Activated CD8-positive, alpha-beta memory T cell treated with anti-CD3 and anti-CD28 coated beads for 24 hours (primary cell): ENCODE measurements at regions not wholly inside any gene's neighbourhood (a gene's known extent, or its start where the extent isn't known, plus 50 kb on each side); places are given as distances from the start of the nearest gene placed in this dataset.

Source experiments
- DNase-seq: peaks from one replicate; pipeline ENCODE4 v3.0.0-alpha.2; 2020

- DNase-seq = no peak
Observed at GRCh38 chr2:198788676-198789075, 669.1 kb downstream of the SATB2 start.

- no peak for DNase-seq
Observed at GRCh38 chr2:198782734-198783133, 675.0 kb downstream of the SATB2 start.

- no peak for DNase-seq
Observed at GRCh38 chr2:198776616-198777406, 680.9 kb downstream of the SATB2 start.

DNA sequence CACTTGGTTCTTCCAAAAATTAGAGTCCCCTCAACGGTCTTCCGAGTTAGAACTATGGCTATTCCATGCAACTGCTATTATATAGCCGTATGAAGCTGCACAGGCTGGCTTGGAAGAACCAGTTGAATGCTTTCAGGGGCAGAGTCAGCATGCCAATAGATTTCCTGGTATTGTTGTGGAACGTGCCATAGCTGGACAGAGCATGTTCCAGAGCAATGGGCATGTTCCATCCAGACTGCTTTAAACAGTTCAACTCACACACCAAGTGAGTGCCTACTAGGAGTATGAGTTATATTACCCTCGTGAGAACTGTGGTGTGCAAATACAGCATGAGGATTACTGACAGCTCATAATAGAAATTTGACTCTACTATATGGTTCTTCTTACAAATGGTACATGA, 682.0 kb downstream of the SATB2 start:
- DNase-seq = no peak

- no peak for DNase-seq
Observed at GRCh38 chr2:198774576-198774975, 683.2 kb downstream of the SATB2 start.

DNA sequence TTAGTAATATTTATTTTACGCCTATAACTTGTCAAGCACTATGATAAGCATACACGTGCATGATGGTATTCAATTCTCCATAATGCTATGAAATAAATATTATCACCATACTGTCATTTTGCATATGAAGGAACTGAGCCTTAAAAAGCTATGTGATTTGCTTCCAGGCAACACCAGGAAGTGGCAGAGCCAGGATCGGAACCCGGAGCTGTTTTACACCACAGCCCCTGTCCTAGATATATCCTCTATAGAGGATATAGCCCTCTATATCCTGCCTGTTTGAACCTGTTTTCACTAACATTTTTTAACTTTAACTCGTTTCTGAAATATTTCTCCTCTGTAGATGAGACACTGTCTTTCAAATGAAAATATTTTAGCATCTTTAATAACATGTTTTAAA, 690.0 kb downstream of the SATB2 start:
- no peak for DNase-seq

DNA sequence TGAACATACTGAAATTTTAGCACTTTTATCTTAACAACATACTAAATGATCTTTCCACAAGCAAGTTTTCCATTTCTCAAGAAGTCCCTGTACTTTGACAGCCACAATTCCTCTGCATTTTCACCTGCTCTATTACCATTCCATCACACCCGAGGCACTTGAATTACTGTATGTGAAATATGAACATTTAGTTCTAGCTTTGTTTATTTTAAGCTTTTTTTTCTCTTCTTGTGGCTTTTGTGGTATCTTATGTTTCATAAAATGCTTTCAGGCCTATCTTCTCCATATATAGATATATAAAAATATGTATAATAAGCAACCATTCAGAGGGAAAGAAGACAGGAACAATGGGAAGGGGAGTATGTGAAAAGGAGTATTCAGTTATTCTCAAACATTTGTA, 693.9 kb downstream of the SATB2 start:
- DNase-seq = no peak

GRCh38 chr2:198762441-198762840, 695.3 kb downstream of the SATB2 start:
- no peak for DNase-seq

- DNase-seq = no peak
Observed at GRCh38 chr2:198757069-198757468, 700.7 kb downstream of the SATB2 start.

DNA sequence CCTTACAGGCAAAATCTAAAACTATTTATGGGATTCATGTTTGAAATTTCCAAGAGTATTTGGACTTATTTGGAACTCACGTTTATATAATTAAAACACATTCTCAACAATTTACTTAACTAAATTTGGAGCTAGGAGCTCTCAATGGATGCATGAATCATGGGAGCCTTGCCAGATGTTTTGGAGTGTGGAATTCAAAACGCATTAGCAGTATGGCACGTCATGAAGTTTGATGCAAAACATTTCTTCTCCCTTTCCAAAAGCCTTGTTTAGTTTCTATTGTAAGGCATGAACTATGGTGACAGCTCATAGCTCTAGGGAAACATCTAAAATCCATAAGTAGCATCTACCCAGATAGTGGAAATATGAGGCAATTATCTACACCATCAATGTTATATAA, 701.6 kb downstream of the SATB2 start:
- DNase-seq = no peak

DNA sequence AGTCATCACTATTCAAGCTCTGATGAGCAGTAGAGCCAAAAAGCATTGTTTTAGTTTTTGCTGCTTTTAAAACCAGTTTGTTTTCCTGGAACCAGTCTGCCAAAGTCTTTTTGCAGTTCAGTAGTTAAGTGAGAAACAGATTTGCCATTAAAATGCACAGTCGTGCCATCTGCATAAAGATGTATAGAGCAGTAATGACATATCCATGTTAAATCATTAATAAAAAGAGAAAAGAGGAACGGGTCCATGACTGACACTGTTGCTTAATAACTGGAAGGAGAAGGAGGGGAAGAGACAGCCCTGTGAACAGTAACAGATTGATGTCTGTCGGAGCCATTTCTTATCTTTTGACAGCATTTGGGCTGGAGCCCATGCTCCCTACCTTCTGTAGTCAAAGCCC, 704.6 kb downstream of the SATB2 start:
- no peak for DNase-seq

DNA sequence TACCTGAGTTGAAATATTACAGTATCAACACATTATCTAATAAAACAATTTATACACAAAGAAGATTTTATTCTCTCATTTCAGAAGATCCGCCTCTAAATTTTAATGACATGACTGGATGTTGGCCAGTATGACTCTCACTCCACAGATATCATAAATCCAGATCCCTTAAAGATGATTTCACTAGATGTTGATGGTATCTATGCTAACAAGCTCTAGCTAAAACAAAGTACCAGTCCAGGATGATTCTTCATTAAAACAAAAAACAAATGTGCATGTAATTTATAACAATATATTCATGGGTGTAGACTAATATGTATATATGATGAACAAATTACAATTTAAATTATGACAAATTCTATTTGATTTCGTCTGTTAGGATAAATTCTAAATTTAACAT, 708.4 kb downstream of the SATB2 start:
- no peak for DNase-seq

DNA sequence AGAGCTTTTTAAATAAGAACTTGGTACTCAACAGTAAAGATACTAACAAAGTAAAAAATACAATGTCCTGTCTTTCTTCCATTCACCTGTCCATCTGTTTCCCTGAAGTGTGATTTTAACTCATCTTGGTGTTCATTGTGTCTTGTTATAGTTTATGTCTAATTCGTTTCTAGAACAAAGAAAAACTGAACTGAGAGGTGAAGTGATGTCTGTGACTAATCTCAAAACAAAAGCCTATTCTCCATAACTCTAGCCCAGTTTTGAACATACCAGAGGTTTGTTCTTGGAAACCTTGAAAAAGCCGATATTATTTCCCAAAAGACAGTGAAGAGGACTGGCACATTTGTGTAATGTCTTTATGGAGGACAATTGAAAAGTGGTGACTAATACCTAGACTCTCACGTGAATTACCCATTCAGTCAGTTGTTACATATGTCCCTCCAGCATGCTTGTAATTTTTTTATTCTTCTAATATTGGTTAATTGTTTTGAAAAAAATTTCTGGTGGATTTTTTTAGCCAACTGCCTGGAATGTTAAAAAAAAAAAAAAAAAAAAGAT, 725.8 kb downstream of the SATB2 start:
- DNase-seq = no peak

DNA sequence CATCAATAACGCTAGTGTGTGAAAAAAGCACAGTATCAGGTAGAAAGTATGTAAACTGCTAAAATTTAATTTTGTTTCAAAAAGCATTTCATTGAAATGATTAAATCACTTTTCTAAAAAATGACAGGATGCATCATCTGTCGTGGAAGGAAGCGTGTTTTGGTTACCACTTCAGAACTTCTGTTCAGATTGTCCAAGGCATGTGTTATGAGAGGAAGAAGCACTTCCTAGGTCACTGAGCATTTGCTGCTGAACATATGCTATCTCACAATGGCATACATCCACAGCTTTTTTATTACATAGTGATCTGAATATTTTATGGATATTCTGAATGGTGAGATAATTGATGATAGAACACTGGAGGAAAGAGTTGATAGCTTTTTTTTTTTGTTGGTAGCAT, 737.5 kb downstream of the SATB2 start:
- DNase-seq = no peak

- DNase-seq = no peak
Observed at GRCh38 chr2:198717451-198717850, 740.3 kb downstream of the SATB2 start.

- DNase-seq = no peak
Observed at GRCh38 chr2:198715302-198715835, 742.4 kb downstream of the SATB2 start.

DNA sequence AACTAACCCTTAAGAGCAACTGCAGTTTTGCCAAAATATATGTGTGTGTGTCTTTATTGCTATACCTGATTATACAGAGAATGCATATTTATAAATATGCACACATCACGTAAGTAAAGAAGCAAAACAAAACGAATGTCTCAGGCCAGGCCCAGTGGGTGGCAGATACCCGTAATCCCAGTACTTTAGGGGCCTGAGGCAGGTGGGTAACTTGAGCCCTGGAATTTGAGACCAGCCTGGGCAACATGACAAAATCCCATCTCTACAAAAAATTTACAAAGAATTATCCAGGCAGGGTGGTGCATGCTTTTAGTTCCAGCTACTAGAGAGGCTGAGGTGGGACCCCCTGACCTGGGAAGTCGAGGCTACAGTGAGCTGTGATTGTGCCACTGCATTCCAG, 745.3 kb downstream of the SATB2 start:
- DNase-seq = no peak

- no peak for DNase-seq
Observed at GRCh38 chr2:198711484-198711883, 746.3 kb downstream of the SATB2 start.

DNA sequence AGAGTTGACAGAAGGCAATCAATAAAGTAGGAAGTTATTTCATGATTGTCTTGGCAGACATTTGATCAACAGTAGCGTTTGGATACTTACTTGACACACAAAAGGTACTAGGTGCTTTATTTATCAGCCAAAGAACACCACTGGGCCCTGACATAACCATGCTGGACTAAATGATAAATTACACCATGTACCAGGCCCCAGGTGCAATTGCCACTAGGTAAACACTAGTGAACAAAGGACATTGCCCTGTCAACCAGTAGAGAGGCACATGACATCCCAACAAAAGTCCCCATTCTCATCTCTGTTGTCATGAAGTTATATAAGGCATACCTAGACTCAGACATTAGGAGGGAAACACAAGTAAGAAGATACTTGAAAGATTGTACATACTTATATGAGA, 747.2 kb downstream of the SATB2 start:
- DNase-seq = no peak

DNA sequence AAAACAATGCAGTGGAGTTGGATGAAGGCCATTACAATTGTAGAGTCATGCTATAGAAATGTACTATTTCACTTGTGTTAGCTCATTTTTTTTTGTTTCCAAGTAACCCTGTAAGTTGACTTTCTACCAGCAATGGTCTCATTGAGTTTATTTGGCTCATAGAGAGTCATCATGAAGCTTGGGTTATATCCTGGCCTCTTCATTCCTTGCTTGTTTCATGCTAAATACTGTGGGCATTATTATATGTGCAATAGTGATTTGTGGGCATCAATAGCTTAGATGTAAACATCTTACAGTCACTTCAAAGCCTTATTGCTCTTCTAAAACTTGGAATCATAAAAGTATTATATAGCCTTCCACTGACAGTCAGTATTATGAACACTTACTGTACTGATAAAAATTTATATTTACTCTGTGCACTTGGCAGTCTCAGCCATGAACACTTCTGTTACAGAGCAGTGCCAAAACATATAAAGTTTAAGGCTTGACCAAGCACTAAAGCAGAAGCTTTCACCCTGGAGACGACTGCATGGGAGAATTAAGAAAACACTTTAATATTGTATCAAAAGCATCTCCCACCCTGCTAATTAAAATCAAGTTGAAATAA, 751.2 kb downstream of the SATB2 start:
- DNase-seq = no peak

DNA sequence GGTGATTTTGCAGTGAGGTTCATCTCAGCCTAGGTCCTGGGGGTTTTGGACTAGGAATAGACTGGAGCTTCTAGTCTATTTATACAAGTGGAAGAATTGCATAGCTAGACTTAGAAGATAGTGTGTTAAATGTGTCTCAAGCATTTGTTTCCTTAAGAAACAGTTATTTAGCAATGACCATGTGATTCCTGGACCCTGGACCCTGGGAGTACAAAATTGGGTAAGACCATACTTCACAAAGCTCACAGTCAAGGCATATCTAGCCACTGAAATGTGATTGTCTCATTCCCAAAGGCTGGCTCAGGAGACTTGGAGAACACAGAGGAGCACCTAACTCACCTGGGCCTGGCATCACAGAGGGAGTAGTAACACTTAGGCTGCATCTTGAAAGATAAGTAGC, 754.5 kb downstream of the SATB2 start:
- no peak for DNase-seq

GRCh38 chr2:198702796-198703195, 754.9 kb downstream of the SATB2 start:
- DNase-seq = no peak

DNA sequence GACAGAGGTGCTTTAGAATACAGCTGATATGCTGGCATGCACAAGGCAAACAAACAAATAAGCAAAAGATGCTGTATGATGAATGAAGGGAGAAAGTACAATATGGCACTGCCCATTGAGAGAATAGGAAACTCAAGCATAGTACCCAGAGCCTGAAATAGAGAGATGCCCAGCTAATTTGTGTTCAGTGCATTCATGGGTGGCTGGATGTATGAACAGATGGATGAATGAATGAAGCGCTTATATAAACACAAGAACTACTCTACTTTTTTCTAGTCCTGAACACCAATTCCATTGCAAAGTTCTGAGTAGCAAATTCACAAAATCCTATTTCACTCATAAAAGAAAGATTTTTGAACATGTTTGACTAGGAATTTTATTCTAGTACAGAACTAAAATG, 756.3 kb downstream of the SATB2 start:
- no peak for DNase-seq

DNA sequence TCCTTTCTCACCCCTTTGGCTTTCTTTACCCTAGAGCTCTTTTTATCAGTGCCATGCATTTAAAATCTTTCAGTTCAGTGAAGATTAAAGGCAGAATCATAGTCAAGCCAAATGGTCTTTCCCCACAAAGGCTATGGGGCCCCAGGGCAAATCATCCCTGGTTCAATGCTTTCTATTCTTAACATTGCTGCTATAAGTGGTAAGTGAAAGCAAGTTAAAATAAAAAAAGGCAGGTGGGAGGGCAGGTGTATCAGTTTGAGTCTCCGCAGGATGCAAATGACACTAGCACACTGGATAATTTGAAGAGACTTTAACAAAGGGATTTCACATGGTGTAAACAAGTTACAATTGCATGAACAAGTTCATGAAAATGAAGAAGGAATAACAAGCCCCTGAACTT, 757.4 kb downstream of the SATB2 start:
- no peak for DNase-seq
